ENCODE measurements at regions not wholly inside any gene's neighbourhood (a gene's known extent, or its start where the extent isn't known, plus 50 kb on each side); places are given as distances from the start of the nearest gene placed in this dataset.

GRCh38 chr18:37922162-37922561 is 356.6 kb upstream of the CELF4 start:
- Histone ChIP-seq H4K20me1 (ENCODE audit: insufficient read depth, low read length) (no peaks in the 10 kb centered on the region), H3K9ac (ENCODE audit: low read length) (no peak overlapping the region)
- TF ChIP-seq, protein P1, sequence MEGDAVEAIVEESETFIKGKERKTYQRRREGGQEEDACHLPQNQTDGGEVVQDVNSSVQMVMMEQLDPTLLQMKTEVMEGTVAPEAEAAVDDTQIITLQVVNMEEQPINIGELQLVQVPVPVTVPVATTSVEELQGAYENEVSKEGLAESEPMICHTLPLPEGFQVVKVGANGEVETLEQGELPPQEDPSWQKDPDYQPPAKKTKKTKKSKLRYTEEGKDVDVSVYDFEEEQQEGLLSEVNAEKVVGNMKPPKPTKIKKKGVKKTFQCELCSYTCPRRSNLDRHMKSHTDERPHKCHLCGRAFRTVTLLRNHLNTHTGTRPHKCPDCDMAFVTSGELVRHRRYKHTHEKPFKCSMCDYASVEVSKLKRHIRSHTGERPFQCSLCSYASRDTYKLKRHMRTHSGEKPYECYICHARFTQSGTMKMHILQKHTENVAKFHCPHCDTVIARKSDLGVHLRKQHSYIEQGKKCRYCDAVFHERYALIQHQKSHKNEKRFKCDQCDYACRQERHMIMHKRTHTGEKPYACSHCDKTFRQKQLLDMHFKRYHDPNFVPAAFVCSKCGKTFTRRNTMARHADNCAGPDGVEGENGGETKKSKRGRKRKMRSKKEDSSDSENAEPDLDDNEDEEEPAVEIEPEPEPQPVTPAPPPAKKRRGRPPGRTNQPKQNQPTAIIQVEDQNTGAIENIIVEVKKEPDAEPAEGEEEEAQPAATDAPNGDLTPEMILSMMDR (IDR thresholded peaks at IDR 0.05; ENCODE audit: low read length): no peak
- no peak for TF ChIP-seq EZH2 (IDR thresholded peaks at IDR 0.05; ENCODE audit: borderline replicate concordance, low read length)

DNA sequence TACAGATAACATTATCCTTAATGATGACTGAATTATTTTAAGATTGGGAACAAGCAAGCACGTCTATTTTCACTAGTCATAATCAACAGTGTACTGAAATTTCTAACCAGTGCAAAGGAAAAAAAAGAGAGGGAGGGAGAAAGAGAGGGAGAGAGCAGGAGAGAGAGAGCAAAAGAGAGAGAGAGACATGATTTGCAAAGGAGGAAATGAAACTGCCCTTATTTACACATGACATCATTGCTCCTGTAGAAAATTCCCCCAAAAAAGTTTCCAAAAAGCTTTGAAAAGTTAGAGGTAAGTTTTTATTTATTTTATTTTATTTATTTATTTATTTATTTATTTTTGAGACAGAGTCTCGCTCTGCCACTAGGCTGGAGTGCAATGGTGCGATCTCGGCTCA is 355.3 kb upstream of the CELF4 start:
- H3K4me2 ChIP-seq (ENCODE audit: low read length): no peak overlapping the region
- H3K4me1 ChIP-seq (ENCODE audit: insufficient read depth, low read length, severe bottlenecking): no peaks in the 10 kb centered on the region
- no peak overlapping the region for H2AFZ ChIP-seq (ENCODE audit: low read length)
- no peaks in the 10 kb centered on the region for H3K9me2 ChIP-seq (ENCODE audit: low read depth, low read length)
- no peak overlapping the region for H3K4me3 ChIP-seq (ENCODE audit: low read depth, low read length, poor library complexity, severe bottlenecking)
- no peak overlapping the region for H3K9ac ChIP-seq (ENCODE audit: low read length)
- TF ChIP-seq EZH2 (IDR thresholded peaks at IDR 0.05; ENCODE audit: borderline replicate concordance, low read length): no peak
- TF ChIP-seq, protein P1 (IDR thresholded peaks at IDR 0.05; ENCODE audit: low read length): no peak
- H3F3A ChIP-seq (ENCODE audit: insufficient read depth, low read length): no peaks in the 10 kb centered on the region
- no peak overlapping the region for H3K27ac ChIP-seq (ENCODE audit: low read depth, low read length, poor library complexity, severe bottlenecking)
- no peaks in the 10 kb centered on the region for H3K36me3 ChIP-seq (ENCODE audit: insufficient read depth, low read length)
- H3K27me3 ChIP-seq (ENCODE audit: insufficient read depth, low read length): no peaks in the 10 kb centered on the region
- H3K9me3 ChIP-seq (ENCODE audit: low read length): no peaks in the 10 kb centered on the region
- no peaks in the 10 kb centered on the region for H4K20me1 ChIP-seq (ENCODE audit: insufficient read depth, low read length)
- no peaks in the 10 kb centered on the region for H3K79me2 ChIP-seq (ENCODE audit: insufficient read depth, low read length)

More at GRCh38 chr18:37922162-37922561, 356.6 kb upstream of the CELF4 start:
- Histone ChIP-seq H3K27me3 (ENCODE audit: insufficient read depth, low read length) (no peaks in the 10 kb centered on the region), H3K9me3 (ENCODE audit: low read length) (no peaks in the 10 kb centered on the region), H3K36me3 (ENCODE audit: insufficient read depth, low read length) (no peaks in the 10 kb centered on the region), H3K4me2 (ENCODE audit: low read length) (no peak overlapping the region), H3K4me3 (ENCODE audit: low read depth, low read length, poor library complexity, severe bottlenecking) (no peak overlapping the region), H3F3A (ENCODE audit: insufficient read depth, low read length) (no peaks in the 10 kb centered on the region), H2AFZ (ENCODE audit: low read length) (no peak overlapping the region), H3K4me1 (ENCODE audit: insufficient read depth, low read length, severe bottlenecking) (no peaks in the 10 kb centered on the region), H3K79me2 (ENCODE audit: insufficient read depth, low read length) (no peaks in the 10 kb centered on the region), H3K9me2 (ENCODE audit: low read depth, low read length) (no peaks in the 10 kb centered on the region), H3K27ac (ENCODE audit: low read depth, low read length, poor library complexity, severe bottlenecking) (no peak overlapping the region)

DNA sequence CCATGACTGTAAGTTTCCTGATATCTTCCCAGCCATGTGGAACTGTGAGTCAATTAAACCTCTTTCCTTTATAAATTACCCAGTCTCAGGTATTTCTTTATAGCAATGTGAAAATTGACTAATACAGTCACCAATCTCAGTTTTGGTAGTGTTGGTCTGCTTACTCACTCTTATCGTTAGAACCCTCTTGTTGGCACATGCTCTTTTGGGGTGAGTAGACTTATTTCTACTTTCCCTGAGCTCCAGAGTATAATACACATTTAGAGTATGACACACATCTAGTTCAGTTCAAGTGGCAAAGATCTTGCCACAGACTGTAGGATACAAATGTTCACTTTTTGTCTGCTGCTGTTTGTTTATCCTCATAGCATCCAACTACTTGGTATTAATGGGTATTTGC is 347.5 kb upstream of the CELF4 start:
- Histone ChIP-seq H3K9ac (ENCODE audit: low read length) (no peak overlapping the region), H3K9me3 (ENCODE audit: low read length) (no peaks in the 10 kb centered on the region), H3K4me2 (ENCODE audit: low read length) (no peak overlapping the region), H3K36me3 (ENCODE audit: insufficient read depth, low read length) (no peaks in the 10 kb centered on the region), H2AFZ (ENCODE audit: low read length) (no peak overlapping the region), H4K20me1 (ENCODE audit: insufficient read depth, low read length) (no peaks in the 10 kb centered on the region), H3K27ac (ENCODE audit: low read depth, low read length, poor library complexity, severe bottlenecking) (no peak overlapping the region), H3F3A (ENCODE audit: insufficient read depth, low read length) (no peaks in the 10 kb centered on the region), H3K4me3 (ENCODE audit: low read depth, low read length, poor library complexity, severe bottlenecking) (no peak overlapping the region), H3K9me2 (ENCODE audit: low read depth, low read length) (no peaks in the 10 kb centered on the region), H3K79me2 (ENCODE audit: insufficient read depth, low read length) (no peaks in the 10 kb centered on the region), H3K27me3 (ENCODE audit: insufficient read depth, low read length) (no peaks in the 10 kb centered on the region), H3K4me1 (ENCODE audit: insufficient read depth, low read length, severe bottlenecking) (no peaks in the 10 kb centered on the region)
- TF ChIP-seq, protein P1 (IDR thresholded peaks at IDR 0.05; ENCODE audit: low read length): no peak
- TF ChIP-seq EZH2 (IDR thresholded peaks at IDR 0.05; ENCODE audit: borderline replicate concordance, low read length): no peak
